AG04449 (cell line): ENCODE measurements at regions not wholly inside any gene's neighbourhood (a gene's known extent, or its start where the extent isn't known, plus 50 kb on each side); places are given as distances from the start of the nearest gene placed in this dataset.

ENCODE experiments used
- CTCF ChIA-PET: fragments of 350-600 bp; formaldehyde crosslinking; extraction: SDS; loops from one replicate; lab custom pipeline; 2021; ENCODE audit warnings: antibody characterized with exemption; lab: Yijun Ruan, JAX
- POLR2A ChIA-PET: fragments of 400-600, 350-600 bp; formaldehyde crosslinking; extraction: SDS; loops from one replicate; lab custom pipeline; 2020; ENCODE audit warnings: antibody characterized with exemption, inconsistent platforms; lab: Yijun Ruan, JAX
- DNase-seq: peaks from one replicate; pipeline ENCODE4 v3.0.0-alpha.2; 2010; ENCODE audit warnings: low read depth, low spot score
- H3K4me3 ChIP-seq: 2 replicates; pipeline ENCODE4 v1.5.1; 2011; ENCODE audit warnings: low read depth, mild to moderate bottlenecking, control low read depth, low read length
- TF ChIP-seq, protein P1 (sequence below): IDR thresholded peaks from one replicate; pipeline ENCODE4 v1.5.1; 2011; ENCODE audit warnings: mild to moderate bottlenecking, moderate library complexity, low read length, control low read depth, inconsistent platforms; ENCODE audit not compliant: insufficient read depth; ENCODE audit errors: missing control alignments

- ChIA-PET POLR2A (no interaction called here), CTCF (no interaction called here)
- TF ChIP-seq, protein P1, sequence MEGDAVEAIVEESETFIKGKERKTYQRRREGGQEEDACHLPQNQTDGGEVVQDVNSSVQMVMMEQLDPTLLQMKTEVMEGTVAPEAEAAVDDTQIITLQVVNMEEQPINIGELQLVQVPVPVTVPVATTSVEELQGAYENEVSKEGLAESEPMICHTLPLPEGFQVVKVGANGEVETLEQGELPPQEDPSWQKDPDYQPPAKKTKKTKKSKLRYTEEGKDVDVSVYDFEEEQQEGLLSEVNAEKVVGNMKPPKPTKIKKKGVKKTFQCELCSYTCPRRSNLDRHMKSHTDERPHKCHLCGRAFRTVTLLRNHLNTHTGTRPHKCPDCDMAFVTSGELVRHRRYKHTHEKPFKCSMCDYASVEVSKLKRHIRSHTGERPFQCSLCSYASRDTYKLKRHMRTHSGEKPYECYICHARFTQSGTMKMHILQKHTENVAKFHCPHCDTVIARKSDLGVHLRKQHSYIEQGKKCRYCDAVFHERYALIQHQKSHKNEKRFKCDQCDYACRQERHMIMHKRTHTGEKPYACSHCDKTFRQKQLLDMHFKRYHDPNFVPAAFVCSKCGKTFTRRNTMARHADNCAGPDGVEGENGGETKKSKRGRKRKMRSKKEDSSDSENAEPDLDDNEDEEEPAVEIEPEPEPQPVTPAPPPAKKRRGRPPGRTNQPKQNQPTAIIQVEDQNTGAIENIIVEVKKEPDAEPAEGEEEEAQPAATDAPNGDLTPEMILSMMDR = no peak
- DNase-seq = no peak
- H3K4me3 ChIP-seq = no peak overlapping the region
Observed at GRCh38 chr5:89473196-89473595, 590.2 kb upstream of the MEF2C start.

DNA sequence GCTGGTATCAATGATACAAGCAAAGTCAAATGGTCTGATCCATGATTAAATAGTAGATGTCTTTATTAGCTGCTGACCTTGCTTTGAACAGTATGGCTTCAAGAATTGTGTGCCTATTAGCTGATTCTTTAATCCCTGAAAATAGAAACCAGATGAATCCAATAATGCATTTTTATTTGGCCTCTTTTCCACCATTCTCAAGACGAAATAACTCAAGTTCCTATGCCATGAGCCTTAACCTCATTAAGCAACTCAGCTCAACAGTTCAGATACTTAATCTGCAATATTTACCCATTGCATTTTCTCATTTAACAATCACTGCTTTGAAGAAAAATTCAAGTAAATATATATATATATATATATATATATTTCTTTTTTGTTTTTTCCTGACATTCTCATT is 588.6 kb upstream of the MEF2C start:
- POLR2A ChIA-PET = interaction anchor here (0.7 kb wide), 1 partner anchor 14 kb away, joined by 3 read pairs; no protein-coding TSS in a partner anchor
- TF ChIP-seq, protein P1 = no peak

GRCh38 chr5:89471115-89471514 is 588.1 kb upstream of the MEF2C start:
- ChIA-PET CTCF (interaction anchor here (0.6 to 2.0 kb wide), 2 partner anchors 25 to 743 kb away, joined by 3 to 4 read pairs; no protein-coding TSS in a partner anchor), POLR2A (interaction anchor here (0.7 kb wide), 1 partner anchor 13 kb away, joined by 3 read pairs; no protein-coding TSS in a partner anchor)
- DNase-seq = no peak
- no peak overlapping the region for H3K4me3 ChIP-seq
- TF ChIP-seq, protein P1 = no peak

More for the DNA sequence above, 588.6 kb upstream of the MEF2C start:
- no peak overlapping the region for H3K4me3 ChIP-seq
- DNase-seq = peak; percentile 50
- CTCF ChIA-PET = interaction anchor here (2.0 kb wide), 1 partner anchor 26 kb away, joined by 4 read pairs; no protein-coding TSS in a partner anchor

GRCh38 chr5:89470658-89471057 is 587.7 kb upstream of the MEF2C start:
- no peak overlapping the region for H3K4me3 ChIP-seq
- ChIA-PET CTCF (interaction anchor here (0.6 to 2.0 kb wide), 2 partner anchors 25 to 742 kb away, joined by 3 to 4 read pairs; no protein-coding TSS in a partner anchor), POLR2A (no interaction called here)
- TF ChIP-seq, protein P1 = no peak
- DNase-seq = no peak

DNA sequence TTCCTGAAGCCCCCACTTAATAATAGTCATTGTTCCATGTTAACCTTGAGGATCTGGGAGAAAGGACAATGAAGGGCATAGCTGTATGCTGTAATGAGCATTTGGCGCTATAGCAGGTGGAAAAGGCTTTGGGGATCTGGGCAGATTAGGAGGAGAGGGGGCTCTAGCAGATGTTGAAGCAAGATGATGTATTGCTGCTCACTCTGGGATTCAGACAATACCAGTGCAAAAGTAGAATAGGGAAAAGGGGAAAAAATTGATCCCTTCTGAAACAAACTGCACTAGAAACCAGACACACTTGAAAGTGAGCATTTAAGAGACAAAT is 575.3 kb upstream of the MEF2C start:
- DNase-seq = no peak
- ChIA-PET POLR2A (no interaction called here), CTCF (no interaction called here)
- TF ChIP-seq, protein P1 = no peak
- H3K4me3 ChIP-seq = no peak overlapping the region

DNA sequence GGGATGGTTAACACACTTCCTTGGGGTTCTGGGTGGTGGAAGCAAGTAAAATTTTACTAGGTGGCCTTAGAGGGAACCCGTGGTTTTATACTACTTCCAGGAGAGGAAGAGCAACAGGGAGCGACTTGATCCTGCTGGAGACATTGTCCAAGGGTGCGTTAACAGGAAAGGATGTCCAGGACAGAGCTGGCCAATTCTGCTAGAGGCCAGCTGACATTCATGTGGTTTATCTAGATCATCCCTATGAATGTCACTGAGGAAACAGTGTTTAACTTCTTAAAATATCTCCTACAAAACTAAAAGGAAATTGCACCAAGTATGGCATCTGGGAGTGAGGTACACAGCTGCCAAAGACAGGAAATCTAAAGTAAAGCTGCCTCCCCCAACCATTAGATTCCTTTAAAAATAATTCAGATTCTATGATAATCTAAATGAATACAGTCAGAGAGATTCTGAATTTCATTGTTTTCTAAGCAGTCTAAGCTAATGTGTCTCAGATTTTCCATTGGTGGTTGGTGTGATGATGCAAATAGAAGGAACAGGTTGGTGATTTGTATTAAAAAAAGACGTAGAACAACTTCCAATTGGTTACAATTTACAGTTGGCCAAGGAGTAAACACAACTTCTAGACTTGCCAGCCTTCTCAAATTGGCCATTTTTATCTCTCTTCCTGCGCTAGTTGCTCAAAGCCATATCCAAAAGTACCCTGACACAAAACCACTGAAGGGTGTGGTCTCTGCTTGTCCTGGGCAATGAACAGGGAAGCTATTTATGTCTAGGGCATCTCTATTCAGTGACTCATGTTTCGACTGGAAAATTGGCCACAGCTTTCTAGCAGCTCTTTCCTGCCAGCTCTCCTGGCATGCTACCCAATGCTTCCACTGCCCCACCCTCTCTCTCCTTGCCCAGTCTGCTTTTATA is 574.7 kb upstream of the MEF2C start:
- TF ChIP-seq, protein P1 = no peak
- POLR2A ChIA-PET = interaction anchor here (0.5 kb wide), 1 partner anchor 14 kb away, joined by 3 read pairs; no protein-coding TSS in a partner anchor
- CTCF ChIA-PET = no interaction called here
- DNase-seq = no peak
- H3K4me3 ChIP-seq = no peak overlapping the region
